Stimulated activated naive B cell treated with anti-CD40 and anti-IgM and Interleukin-4, amounts not matched to agents 10 μg/mL and 1 μg/mL and 100 μg/mL, for 72 hours (primary cell): ENCODE measurements at regions not wholly inside any gene's neighbourhood (a gene's known extent, or its start where the extent isn't known, plus 50 kb on each side); places are given as distances from the start of the nearest gene placed in this dataset.

Experiments used
- ATAC-seq, 2 donors: fragments of 150-1000 bp; cut with Tn5 transposase; replicated peaks; 2 replicates each; pipeline ENCODE4 v1.10.0; 2021; ENCODE audit warnings: moderate library complexity in 1 of 2
- DNase-seq: peaks from one replicate; pipeline ENCODE4 v3.0.0; 2021
- H3K27ac Mint-ChIP-seq: one replicate; pipeline ENCODE4 v1.8.0; 2022; ENCODE audit warnings: mild to moderate bottlenecking, mixed read lengths
- H3K27me3 Mint-ChIP-seq, 2 donors: one replicate each; pipeline ENCODE4 v1.8.0; 2022; ENCODE audit warnings: mixed read lengths in 2 of 2
- H3K36me3 Mint-ChIP-seq, 2 donors: one replicate each; pipeline ENCODE4 v1.8.0; 2022; ENCODE audit warnings: mixed read lengths in 2 of 2, mild to moderate bottlenecking in 1 of 2
- H3K4me1 Mint-ChIP-seq, 2 donors: one replicate each; pipeline ENCODE4 v1.8.0; 2022; ENCODE audit warnings: mixed read lengths in 2 of 2, mild to moderate bottlenecking in 1 of 2
- H3K4me3 Mint-ChIP-seq, 2 donors: one replicate each; pipeline ENCODE4 v1.8.0; 2022; ENCODE audit warnings: mild to moderate bottlenecking in 2 of 2, mixed read lengths in 2 of 2, moderate library complexity in 1 of 2
- H3K9me3 Mint-ChIP-seq, 2 donors: one replicate each; pipeline ENCODE4 v1.8.0; 2022; ENCODE audit warnings: mixed read lengths in 2 of 2, mild to moderate bottlenecking in 1 of 2

- no peak overlapping the region for H3K27ac Mint-ChIP-seq
- no peaks in the 10 kb centered on the region for H3K36me3 Mint-ChIP-seq
- H3K27me3 Mint-ChIP-seq, result peaks cover 0 to 5% of the 10 kb centered on the region in 2 donors
- no peaks in the 10 kb centered on the region for H3K4me1 Mint-ChIP-seq
- ATAC-seq (no peak), DNase-seq (no peak)
- no peak overlapping the region for H3K4me3 Mint-ChIP-seq
- no peaks in the 10 kb centered on the region for H3K9me3 Mint-ChIP-seq
These were observed 50.0 kb upstream of the TANC1 start for GRCh38 chr2:158918452-158918851.
